Suprapubic skin (tissue), 4 donors: ENCODE measurements at regions not wholly inside any gene's neighbourhood (a gene's known extent, or its start where the extent isn't known, plus 50 kb on each side); places are given as distances from the start of the nearest gene placed in this dataset.

Experiments used
- DNase-seq, 2 donors: peaks; one replicate each; pipeline ENCODE4 v3.0.0-alpha.2; 2019; ENCODE audit warnings: low spot score in 2 of 2
- H3K27ac ChIP-seq: fragments of 200-600 bp; sonication (generic); one replicate; pipeline ENCODE4 v1.5.1; 2019
- H3K27me3 ChIP-seq: fragments of 200-600 bp; sonication (generic); one replicate; pipeline ENCODE4 v1.5.1; 2019
- H3K36me3 ChIP-seq: fragments of 200-600 bp; sonication (generic); one replicate; pipeline ENCODE4 v1.5.1; 2019
- H3K4me1 ChIP-seq: fragments of 200-600 bp; sonication (generic); one replicate; pipeline ENCODE4 v1.5.1; 2019
- H3K4me3 ChIP-seq: fragments of 200-600 bp; sonication (generic); one replicate; pipeline ENCODE4 v1.5.1; 2019; ENCODE audit warnings: mild to moderate bottlenecking
- H3K9me3 ChIP-seq: fragments of 200-600 bp; sonication (generic); one replicate; pipeline ENCODE4 v1.5.1; 2019
- EP300 ChIP-seq: sonication (generic); formaldehyde crosslinking; IDR thresholded peaks from one replicate; pipeline ENCODE4 v1.6.1; 2017; ENCODE audit warnings: antibody characterized with exemption
- POLR2A ChIP-seq, 2 donors: fragments of 450-650 bp; IDR thresholded peaks; one replicate each; pipeline ENCODE4 v1.6.1; 2017; ENCODE audit warnings: antibody characterized with exemption in 2 of 2, mild to moderate bottlenecking in 2 of 2, moderate library complexity in 2 of 2
- POLR2AphosphoS5 ChIP-seq, 3 donors: sonication (generic); formaldehyde crosslinking; IDR thresholded peaks; one replicate each; pipeline ENCODE4 v1.6.1; 2017; ENCODE audit warnings: antibody characterized with exemption in 3 of 3
- WGBS: methylation state at CpG from one replicate; pipeline ENCODE4 v1.1.5; 2018; 5-methylcytosine and 5-hydroxymethylcytosine counted together
- TF ChIP-seq, protein P1 (sequence below), 2 donors: fragments of 200-600 bp in 1 of 2; fragments of 450-650 bp in 1 of 2; sonication (generic) in 1 of 2; IDR thresholded peaks; one replicate each; pipeline ENCODE4 v1.5.1; 2016 to 2019; ENCODE audit warnings: antibody characterized with exemption in 2 of 2, mild to moderate bottlenecking in 1 of 2, moderate library complexity in 1 of 2

DNA sequence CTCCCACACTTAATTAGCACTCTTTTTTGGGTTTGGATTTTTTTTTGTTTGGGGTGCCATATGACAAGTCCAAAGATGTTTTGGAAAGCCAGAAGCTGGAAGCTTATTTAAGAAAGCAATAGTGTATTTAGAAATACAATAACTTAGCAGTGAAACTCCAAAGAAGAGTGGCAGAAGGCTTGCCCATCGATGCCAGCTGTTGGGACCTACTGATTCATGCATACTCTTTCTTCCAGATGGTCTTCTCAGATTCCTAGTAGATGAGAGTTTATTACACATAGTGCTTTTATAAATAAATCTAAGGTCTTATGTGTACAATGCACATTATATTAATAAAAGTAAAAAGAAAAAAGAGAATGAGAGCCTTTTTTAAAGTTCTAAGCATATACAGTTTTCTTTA is 374.6 kb downstream of the OSTF1 start:
- DNase-seq: no peak
- H3K9me3 ChIP-seq: no peaks in the 10 kb centered on the region
- no peak overlapping the region for H3K27ac ChIP-seq
- no peak for TF ChIP-seq POLR2A (IDR thresholded peaks at IDR 0.05)
- no peak for TF ChIP-seq EP300
- TF ChIP-seq, protein P1, sequence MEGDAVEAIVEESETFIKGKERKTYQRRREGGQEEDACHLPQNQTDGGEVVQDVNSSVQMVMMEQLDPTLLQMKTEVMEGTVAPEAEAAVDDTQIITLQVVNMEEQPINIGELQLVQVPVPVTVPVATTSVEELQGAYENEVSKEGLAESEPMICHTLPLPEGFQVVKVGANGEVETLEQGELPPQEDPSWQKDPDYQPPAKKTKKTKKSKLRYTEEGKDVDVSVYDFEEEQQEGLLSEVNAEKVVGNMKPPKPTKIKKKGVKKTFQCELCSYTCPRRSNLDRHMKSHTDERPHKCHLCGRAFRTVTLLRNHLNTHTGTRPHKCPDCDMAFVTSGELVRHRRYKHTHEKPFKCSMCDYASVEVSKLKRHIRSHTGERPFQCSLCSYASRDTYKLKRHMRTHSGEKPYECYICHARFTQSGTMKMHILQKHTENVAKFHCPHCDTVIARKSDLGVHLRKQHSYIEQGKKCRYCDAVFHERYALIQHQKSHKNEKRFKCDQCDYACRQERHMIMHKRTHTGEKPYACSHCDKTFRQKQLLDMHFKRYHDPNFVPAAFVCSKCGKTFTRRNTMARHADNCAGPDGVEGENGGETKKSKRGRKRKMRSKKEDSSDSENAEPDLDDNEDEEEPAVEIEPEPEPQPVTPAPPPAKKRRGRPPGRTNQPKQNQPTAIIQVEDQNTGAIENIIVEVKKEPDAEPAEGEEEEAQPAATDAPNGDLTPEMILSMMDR (IDR thresholded peaks at IDR 0.05): no peak
- TF ChIP-seq POLR2AphosphoS5 (IDR thresholded peaks at IDR 0.05): no peak
- WGBS: 77% methylated on average over 1 of the region's 1 CpG
- no peaks in the 10 kb centered on the region for H3K36me3 ChIP-seq
- H3K27me3 ChIP-seq: no peaks in the 10 kb centered on the region
- H3K4me3 ChIP-seq: no peak overlapping the region
- no peaks in the 10 kb centered on the region for H3K4me1 ChIP-seq

DNA sequence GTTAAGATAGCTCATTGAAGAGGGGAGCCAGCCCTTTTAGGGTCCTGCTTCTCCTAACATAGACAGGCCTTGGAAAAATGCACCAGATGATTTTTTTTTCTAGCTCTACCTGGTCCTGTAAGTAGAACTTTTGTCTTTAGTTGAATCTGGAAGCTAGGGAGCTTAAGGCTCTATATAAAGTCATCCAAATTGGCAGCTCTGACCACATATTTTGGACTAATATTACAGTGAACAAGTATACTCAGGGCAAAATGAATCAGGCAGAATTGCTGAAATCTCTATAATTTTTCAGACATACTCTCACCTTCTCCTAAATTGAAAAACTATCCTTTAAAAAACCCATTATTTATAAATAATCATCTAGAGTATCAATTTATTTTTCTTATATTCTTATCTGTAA is 375.6 kb downstream of the OSTF1 start:
- DNase-seq: no peak
- no peaks in the 10 kb centered on the region for H3K27me3 ChIP-seq
- TF ChIP-seq EP300: no peak
- TF ChIP-seq, protein P1 (IDR thresholded peaks at IDR 0.05): no peak
- TF ChIP-seq POLR2AphosphoS5 (IDR thresholded peaks at IDR 0.05): no peak
- TF ChIP-seq POLR2A (IDR thresholded peaks at IDR 0.05): no peak

DNA sequence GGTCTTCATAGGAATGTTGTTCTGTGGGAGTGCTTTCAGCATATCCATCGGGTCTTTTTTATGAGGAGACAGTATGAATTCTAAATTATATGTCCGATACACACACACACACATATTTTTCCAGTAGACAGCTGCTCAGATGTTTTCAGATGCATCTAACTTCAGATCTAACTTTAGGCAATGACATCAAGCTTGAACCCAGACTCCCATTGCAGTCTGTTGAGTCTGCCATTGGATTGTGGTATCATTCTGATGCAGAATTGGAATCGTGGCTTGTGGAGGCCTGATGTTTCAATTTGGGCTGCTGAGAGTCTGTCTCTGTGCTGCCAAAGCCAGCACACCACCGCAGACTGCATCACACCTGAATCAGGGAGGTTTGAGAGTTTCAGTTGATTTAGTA is 376.4 kb downstream of the OSTF1 start:
- 90% methylated on average over 4 of the region's 4 CpGs for WGBS
- no peak for DNase-seq
- no peak for TF ChIP-seq EP300
- TF ChIP-seq, protein P1 (IDR thresholded peaks at IDR 0.05): no peak
- no peak for TF ChIP-seq POLR2AphosphoS5 (IDR thresholded peaks at IDR 0.05)
- no peak for TF ChIP-seq POLR2A (IDR thresholded peaks at IDR 0.05)
- Histone ChIP-seq H3K4me3 (no peak overlapping the region), H3K27ac (no peak overlapping the region), H3K4me1 (no peaks in the 10 kb centered on the region), H3K27me3 (no peaks in the 10 kb centered on the region), H3K9me3 (no peaks in the 10 kb centered on the region), H3K36me3 (no peaks in the 10 kb centered on the region)

More for the DNA sequence above, 375.6 kb downstream of the OSTF1 start:
- no peaks in the 10 kb centered on the region for H3K9me3 ChIP-seq
- no peaks in the 10 kb centered on the region for H3K36me3 ChIP-seq
- no peak overlapping the region for H3K27ac ChIP-seq
- no peaks in the 10 kb centered on the region for H3K4me1 ChIP-seq
- H3K4me3 ChIP-seq: no peak overlapping the region

DNA sequence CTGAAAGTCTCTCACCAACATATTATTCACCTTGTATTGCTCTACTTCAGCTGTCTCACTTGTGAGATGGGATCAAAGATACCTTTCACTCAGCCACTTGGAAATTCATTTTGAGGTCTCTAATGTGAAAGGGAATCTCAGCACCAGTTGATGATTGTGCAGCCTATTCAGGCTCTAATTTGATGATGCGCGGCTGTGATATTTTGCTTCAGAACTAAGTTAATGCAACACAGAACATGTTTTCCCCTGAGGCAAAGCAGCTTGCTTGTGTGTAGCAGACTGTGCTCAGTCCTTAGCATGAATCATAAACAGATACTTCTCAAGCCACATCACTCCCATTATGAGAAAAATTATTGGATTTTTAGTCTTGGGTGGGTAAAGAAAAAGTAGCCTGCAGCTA is 378.8 kb downstream of the OSTF1 start:
- Histone ChIP-seq H3K4me1 (no peaks in the 10 kb centered on the region), H3K27me3 (no peaks in the 10 kb centered on the region), H3K27ac (no peak overlapping the region), H3K4me3 (no peak overlapping the region), H3K9me3 (no peaks in the 10 kb centered on the region), H3K36me3 (no peaks in the 10 kb centered on the region)
- TF ChIP-seq POLR2AphosphoS5 (IDR thresholded peaks at IDR 0.05) (no peak), POLR2A (IDR thresholded peaks at IDR 0.05) (no peak), EP300 (no peak)
- TF ChIP-seq, protein P1 (IDR thresholded peaks at IDR 0.05): no peak
- DNase-seq: no peak
- 29% methylated on average over 2 of the region's 2 CpGs for WGBS

DNA sequence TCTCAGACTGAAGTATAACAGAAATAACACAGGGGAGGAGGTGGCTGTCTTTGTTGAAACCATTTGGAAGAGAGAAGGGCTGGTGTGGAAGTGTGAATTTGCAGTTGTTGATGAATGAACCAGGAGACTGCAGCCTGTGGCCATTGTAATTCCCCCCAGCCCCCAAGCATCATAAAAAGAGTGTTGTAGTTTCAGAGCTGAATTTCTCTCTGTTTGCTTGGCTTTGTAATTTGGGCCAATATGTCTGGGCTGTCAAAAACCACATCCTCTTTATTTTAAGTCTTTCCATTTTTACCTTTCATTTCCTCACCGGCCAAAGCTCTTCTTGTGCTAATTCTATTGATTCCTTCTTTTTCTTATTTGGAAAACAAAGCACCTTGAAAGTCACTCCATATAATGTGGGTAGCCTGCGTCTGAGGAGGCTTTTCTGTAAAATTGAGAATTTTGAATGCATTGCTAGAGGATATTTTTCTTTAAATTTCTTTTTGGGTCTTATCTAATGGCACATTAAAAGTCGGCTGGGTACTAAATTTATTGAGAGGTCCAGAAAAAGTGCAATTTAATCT is 383.3 kb downstream of the OSTF1 start:
- Histone ChIP-seq H3K27me3 (no peaks in the 10 kb centered on the region), H3K4me3 (no peak overlapping the region), H3K4me1 (no peaks in the 10 kb centered on the region), H3K36me3 (no peaks in the 10 kb centered on the region), H3K27ac (no peak overlapping the region), H3K9me3 (no peaks in the 10 kb centered on the region)
- TF ChIP-seq, protein P1 (IDR thresholded peaks at IDR 0.05): no peak
- no peak for DNase-seq
- WGBS: 64% methylated on average over 3 of the region's 3 CpGs
